Esophagus muscularis mucosa (tissue), 4 donors: ENCODE measurements at regions not wholly inside any gene's neighbourhood (a gene's known extent, or its start where the extent isn't known, plus 50 kb on each side); places are given as distances from the start of the nearest gene placed in this dataset.

Experiments
- DNase-seq: peaks from one replicate; pipeline ENCODE4 v3.0.0-alpha.2; 2017; ENCODE audit errors: extremely low spot score
- H3K27ac ChIP-seq, 4 donors: fragments of 200-600 bp; sonication (generic); replicated peaks in 1 of 4; 1 replicate in 3 of 4; 2 replicates in 1 of 4; pipeline ENCODE4 v1.5.1; 2016 to 2019; ENCODE audit warnings: mild to moderate bottlenecking in 1 of 4
- H3K27me3 ChIP-seq, 4 donors: fragments of 200-600 bp; sonication (generic); one replicate each; pipeline versions ENCODE4 v1.5.1 to v1.6.0; 2016 to 2019
- H3K36me3 ChIP-seq, 4 donors: fragments of 200-600 bp; sonication (generic); one replicate each; pipeline ENCODE4 v1.5.1; 2016 to 2019
- H3K4me1 ChIP-seq, 4 donors: fragments of 200-600 bp; sonication (generic); one replicate each; pipeline ENCODE4 v1.5.1; 2016 to 2019
- H3K4me3 ChIP-seq, 4 donors: fragments of 200-600 bp; sonication (generic); 1 replicate in 2 of 4; 2 replicates in 2 of 4; pipeline ENCODE4 v1.5.1; 2016 to 2019; ENCODE audit warnings: mild to moderate bottlenecking in 4 of 4, moderate library complexity in 1 of 4
- H3K9me3 ChIP-seq, 4 donors: fragments of 200-600 bp; sonication (generic); 1 replicate in 3 of 4; 2 replicates in 1 of 4; pipeline ENCODE4 v1.5.1; 2016 to 2019
- CTCF ChIP-seq, 3 experiments: fragments of 200-600 bp in 2 of 3; fragments of 450-650 bp in 1 of 3; sonication (generic) in 2 of 3; IDR thresholded peaks; one replicate each; pipeline ENCODE4 v1.5.1; 2017 to 2019; ENCODE audit warnings: antibody characterized with exemption in 3 of 3, mild to moderate bottlenecking in 2 of 3, moderate library complexity in 1 of 3
- EP300 ChIP-seq: sonication (generic); formaldehyde crosslinking; IDR thresholded peaks from one replicate; pipeline ENCODE4 v1.6.1; 2017; ENCODE audit warnings: antibody characterized with exemption
- POLR2A ChIP-seq: fragments of 450-650 bp; IDR thresholded peaks from one replicate; pipeline ENCODE4 v1.6.1; 2017; ENCODE audit warnings: antibody characterized with exemption, moderate library complexity, mild to moderate bottlenecking, low read depth
- POLR2AphosphoS5 ChIP-seq, 2 donors: sonication (generic); formaldehyde crosslinking; IDR thresholded peaks; one replicate each; pipeline ENCODE4 v1.6.1; 2017; ENCODE audit warnings: antibody characterized with exemption in 2 of 2
- WGBS: methylation state at CpG from one replicate; pipeline ENCODE4 v1.1.5; 2018; 5-methylcytosine and 5-hydroxymethylcytosine counted together
- intact Hi-C: fragments of 100-400 bp; cut with DNase I; formaldehyde crosslinking; loops from one replicate; pipeline ENCODE4 v1.15.1; 2023

- peaks cover 53 to 96% (median 74%) of the 10 kb centered on the region in 4 donors for H3K4me1 ChIP-seq
- DNase-seq: no peak
- H3K9me3 ChIP-seq: no peaks in the 10 kb centered on the region
- H3K27ac ChIP-seq: peak overlapping the region in 1 of 4 donors; percentile 89
- TF ChIP-seq POLR2A (no peak), CTCF (IDR thresholded peaks at IDR 0.05) (no peak), EP300 (no peak), POLR2AphosphoS5 (IDR thresholded peaks at IDR 0.05) (no peak)
- H3K27me3 ChIP-seq: peaks cover 0 to 40% (median 0%) of the 10 kb centered on the region in 4 donors
- H3K4me3 ChIP-seq: no peak overlapping the region
- H3K36me3 ChIP-seq: peaks cover 0 to 15% (median 9%) of the 10 kb centered on the region in 4 donors
- WGBS: 58% methylated on average over 6 of the region's 6 CpGs
- intact Hi-C loops: no loop called here
Observed at GRCh38 chr20:62560162-62560561, 82.1 kb upstream of the SLCO4A1 start.

GRCh38 chr20:62561182-62561581 lies 81.1 kb upstream of the SLCO4A1 start:
- peaks cover 0 to 30% (median 0%) of the 10 kb centered on the region in 4 donors for H3K27me3 ChIP-seq
- intact Hi-C loops: no loop called here
- 62% methylated on average over 15 of the region's 15 CpGs for WGBS
- no peak for DNase-seq
- TF ChIP-seq EP300 (no peak), POLR2A (no peak), POLR2AphosphoS5 (IDR thresholded peaks at IDR 0.05) (no peak), CTCF (IDR thresholded peaks at IDR 0.05) (no peak)
- peaks cover 0 to 25% (median 11%) of the 10 kb centered on the region in 4 donors for H3K36me3 ChIP-seq
- peaks cover 44 to 96% (median 70%) of the 10 kb centered on the region in 4 donors for H3K4me1 ChIP-seq
- H3K9me3 ChIP-seq: no peaks in the 10 kb centered on the region
- H3K4me3 ChIP-seq: no peak overlapping the region
- H3K27ac ChIP-seq: peak overlapping the region in 2 of 4 donors; percentile 36 to 89

- Histone ChIP-seq H3K27ac (peak overlapping the region in 3 of 4 donors; percentile 34 to 89 (median 36)), H3K36me3 (peaks cover 0 to 32% (median 11%) of the 10 kb centered on the region in 4 donors), H3K27me3 (peaks cover 0 to 25% (median 0%) of the 10 kb centered on the region in 4 donors), H3K4me3 (no peak overlapping the region), H3K4me1 (peaks cover 39 to 96% (median 67%) of the 10 kb centered on the region in 4 donors), H3K9me3 (no peaks in the 10 kb centered on the region)
- intact Hi-C loops: no loop called here
- TF ChIP-seq POLR2AphosphoS5 (IDR thresholded peaks at IDR 0.05): no peak
- TF ChIP-seq EP300: no peak
- no peak for TF ChIP-seq POLR2A
- no peak for TF ChIP-seq CTCF (IDR thresholded peaks at IDR 0.05)
- DNase-seq: no peak
- 51% methylated on average over 10 of the region's 16 CpGs for WGBS
Observed at GRCh38 chr20:62561948-62562347, 80.4 kb upstream of the SLCO4A1 start.

GRCh38 chr20:62562831-62563230 lies 79.5 kb upstream of the SLCO4A1 start:
- TF ChIP-seq POLR2A (no peak), POLR2AphosphoS5 (IDR thresholded peaks at IDR 0.05) (no peak), CTCF (IDR thresholded peaks at IDR 0.05) (no peak), EP300 (no peak)
- intact Hi-C loops: no loop called here
- H3K36me3 ChIP-seq: peaks cover 0 to 32% (median 11%) of the 10 kb centered on the region in 4 donors
- H3K27me3 ChIP-seq: peaks cover 0 to 25% (median 0%) of the 10 kb centered on the region in 4 donors
- peaks cover 35 to 90% (median 59%) of the 10 kb centered on the region in 4 donors for H3K4me1 ChIP-seq
- WGBS: 70% methylated on average over 8 of the region's 18 CpGs
- no peaks in the 10 kb centered on the region for H3K9me3 ChIP-seq
- DNase-seq: no peak
- no peak overlapping the region for H3K4me3 ChIP-seq
- peak overlapping the region in 3 of 4 donors; percentile 34 to 89 (median 36) for H3K27ac ChIP-seq

DNA sequence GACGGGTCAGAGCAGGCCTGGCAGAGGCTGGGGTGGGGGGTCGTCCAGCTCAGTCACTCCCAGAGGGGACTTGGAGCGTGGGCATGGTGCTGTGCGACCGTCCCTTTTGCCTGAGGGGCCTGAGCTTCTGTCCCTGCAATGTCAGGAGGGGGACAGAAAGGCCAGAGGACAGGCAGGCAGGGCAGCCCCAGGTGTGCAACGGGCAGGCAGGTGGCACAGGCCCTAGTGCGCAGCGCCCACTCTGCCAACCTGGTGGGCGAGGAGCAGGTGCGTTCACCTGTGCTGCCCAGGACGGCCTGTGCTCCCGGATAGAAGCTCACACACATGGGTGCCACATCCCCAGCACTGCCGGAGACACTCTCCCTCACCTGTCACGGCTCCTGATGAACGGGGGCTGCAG lies 78.7 kb upstream of the SLCO4A1 start:
- DNase-seq: no peak
- Histone ChIP-seq H3K4me3 (no peak overlapping the region), H3K4me1 (peaks cover 29 to 82% (median 51%) of the 10 kb centered on the region in 4 donors), H3K27ac (no peak overlapping the region), H3K36me3 (peaks cover 0 to 32% (median 11%) of the 10 kb centered on the region in 4 donors), H3K9me3 (no peaks in the 10 kb centered on the region), H3K27me3 (peaks cover 0 to 21% (median 0%) of the 10 kb centered on the region in 4 donors)
- 91% methylated on average over 5 of the region's 15 CpGs for WGBS
- intact Hi-C loops: no loop called here
- TF ChIP-seq EP300: no peak
- TF ChIP-seq POLR2A: no peak
- TF ChIP-seq CTCF (IDR thresholded peaks at IDR 0.05): no peak
- no peak for TF ChIP-seq POLR2AphosphoS5 (IDR thresholded peaks at IDR 0.05)
